ENCODE measurements at regions not wholly inside any gene's neighbourhood (a gene's known extent, or its start where the extent isn't known, plus 50 kb on each side); places are given as distances from the start of the nearest gene placed in this dataset.

- TF ChIP-seq EP300 (IDR thresholded peaks at IDR 0.05) (no peak), POLR2A (IDR thresholded peaks at IDR 0.05) (no peak), POLR2AphosphoS5 (IDR thresholded peaks at IDR 0.05) (no peak)
- TF ChIP-seq, protein P1, sequence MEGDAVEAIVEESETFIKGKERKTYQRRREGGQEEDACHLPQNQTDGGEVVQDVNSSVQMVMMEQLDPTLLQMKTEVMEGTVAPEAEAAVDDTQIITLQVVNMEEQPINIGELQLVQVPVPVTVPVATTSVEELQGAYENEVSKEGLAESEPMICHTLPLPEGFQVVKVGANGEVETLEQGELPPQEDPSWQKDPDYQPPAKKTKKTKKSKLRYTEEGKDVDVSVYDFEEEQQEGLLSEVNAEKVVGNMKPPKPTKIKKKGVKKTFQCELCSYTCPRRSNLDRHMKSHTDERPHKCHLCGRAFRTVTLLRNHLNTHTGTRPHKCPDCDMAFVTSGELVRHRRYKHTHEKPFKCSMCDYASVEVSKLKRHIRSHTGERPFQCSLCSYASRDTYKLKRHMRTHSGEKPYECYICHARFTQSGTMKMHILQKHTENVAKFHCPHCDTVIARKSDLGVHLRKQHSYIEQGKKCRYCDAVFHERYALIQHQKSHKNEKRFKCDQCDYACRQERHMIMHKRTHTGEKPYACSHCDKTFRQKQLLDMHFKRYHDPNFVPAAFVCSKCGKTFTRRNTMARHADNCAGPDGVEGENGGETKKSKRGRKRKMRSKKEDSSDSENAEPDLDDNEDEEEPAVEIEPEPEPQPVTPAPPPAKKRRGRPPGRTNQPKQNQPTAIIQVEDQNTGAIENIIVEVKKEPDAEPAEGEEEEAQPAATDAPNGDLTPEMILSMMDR (IDR thresholded peaks at IDR 0.05), result no peak
Observed at GRCh38 chr10:78162853-78163252, 129.2 kb downstream of the RPS24 start.
